GM12864 (cell line): ENCODE measurements at regions not wholly inside any gene's neighbourhood (a gene's known extent, or its start where the extent isn't known, plus 50 kb on each side); places are given as distances from the start of the nearest gene placed in this dataset.

Source experiments
- DNase-seq: peaks from one replicate; pipeline ENCODE4 v3.0.0-alpha.2; 2011; ENCODE audit warnings: low read depth
- H3K4me3 ChIP-seq: 2 replicates; pipeline ENCODE4 v1.5.1; 2011; ENCODE audit warnings: mild to moderate bottlenecking, low read depth, low read length, control low read depth
- TF ChIP-seq, protein P1 (sequence below): IDR thresholded peaks from 2 replicates; pipeline ENCODE4 v1.5.1; 2011; ENCODE audit warnings: low read depth, mild to moderate bottlenecking, moderate library complexity, low read length, control low read depth, inconsistent platforms; ENCODE audit errors: missing control alignments

DNA sequence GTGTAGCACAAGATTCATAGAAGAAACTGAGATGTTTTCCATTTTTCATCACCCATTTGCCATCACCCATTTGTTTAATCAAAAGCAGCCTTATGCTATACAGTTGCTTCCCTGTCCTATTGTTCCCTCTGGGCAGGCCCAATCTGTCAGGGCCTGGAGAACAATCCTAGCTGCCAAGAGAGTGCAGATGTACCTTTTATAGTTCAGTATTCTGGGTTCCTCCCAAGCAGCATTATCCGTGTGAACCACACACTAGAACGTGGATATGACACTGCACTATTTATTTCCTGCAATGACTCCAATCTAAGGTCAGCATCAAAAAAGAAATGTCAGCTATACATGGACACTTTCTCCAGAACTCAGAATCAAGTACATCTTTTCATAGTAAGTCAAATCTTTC lies 269.0 kb downstream of the ADGRA3 start:
- no peak for DNase-seq
- TF ChIP-seq, protein P1, sequence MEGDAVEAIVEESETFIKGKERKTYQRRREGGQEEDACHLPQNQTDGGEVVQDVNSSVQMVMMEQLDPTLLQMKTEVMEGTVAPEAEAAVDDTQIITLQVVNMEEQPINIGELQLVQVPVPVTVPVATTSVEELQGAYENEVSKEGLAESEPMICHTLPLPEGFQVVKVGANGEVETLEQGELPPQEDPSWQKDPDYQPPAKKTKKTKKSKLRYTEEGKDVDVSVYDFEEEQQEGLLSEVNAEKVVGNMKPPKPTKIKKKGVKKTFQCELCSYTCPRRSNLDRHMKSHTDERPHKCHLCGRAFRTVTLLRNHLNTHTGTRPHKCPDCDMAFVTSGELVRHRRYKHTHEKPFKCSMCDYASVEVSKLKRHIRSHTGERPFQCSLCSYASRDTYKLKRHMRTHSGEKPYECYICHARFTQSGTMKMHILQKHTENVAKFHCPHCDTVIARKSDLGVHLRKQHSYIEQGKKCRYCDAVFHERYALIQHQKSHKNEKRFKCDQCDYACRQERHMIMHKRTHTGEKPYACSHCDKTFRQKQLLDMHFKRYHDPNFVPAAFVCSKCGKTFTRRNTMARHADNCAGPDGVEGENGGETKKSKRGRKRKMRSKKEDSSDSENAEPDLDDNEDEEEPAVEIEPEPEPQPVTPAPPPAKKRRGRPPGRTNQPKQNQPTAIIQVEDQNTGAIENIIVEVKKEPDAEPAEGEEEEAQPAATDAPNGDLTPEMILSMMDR = no peak
- H3K4me3 ChIP-seq = no peak overlapping the region

- DNase-seq = no peak
- no peak overlapping the region for H3K4me3 ChIP-seq
- TF ChIP-seq, protein P1 = no peak
Measured at GRCh38 chr4:22245294-22245693, 270.6 kb downstream of the ADGRA3 start.

DNA sequence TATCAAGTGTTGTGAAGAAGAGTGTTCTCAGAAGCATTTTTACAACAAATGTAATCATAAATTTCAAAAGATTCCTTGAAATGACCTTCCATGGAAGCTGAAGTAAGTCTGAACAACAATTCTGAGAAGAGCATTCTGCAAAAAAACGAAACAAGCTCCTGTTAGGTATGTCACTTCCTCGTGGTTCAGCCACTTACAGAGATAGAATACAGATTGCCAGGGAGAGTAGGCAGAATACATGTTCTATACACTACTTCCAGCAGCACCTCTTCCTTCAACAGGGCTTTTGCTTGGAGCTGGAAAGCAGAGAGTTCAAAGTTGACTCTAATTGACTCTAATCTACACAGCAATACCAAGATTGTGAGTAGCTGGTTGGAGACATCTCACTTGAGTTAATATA lies 274.5 kb downstream of the ADGRA3 start:
- TF ChIP-seq, protein P1 = no peak
- no peak for DNase-seq
- no peak overlapping the region for H3K4me3 ChIP-seq

- TF ChIP-seq, protein P1 = no peak
- no peak for DNase-seq
- no peak overlapping the region for H3K4me3 ChIP-seq
Measured at GRCh38 chr4:22240814-22241213, 275.1 kb downstream of the ADGRA3 start.

- DNase-seq = no peak
- no peak overlapping the region for H3K4me3 ChIP-seq
- TF ChIP-seq, protein P1 = no peak
Measured at GRCh38 chr4:22238742-22239141, 277.1 kb downstream of the ADGRA3 start.

- H3K4me3 ChIP-seq = no peak overlapping the region
- DNase-seq = no peak
Measured at GRCh38 chr4:22237846-22238494, 277.9 kb downstream of the ADGRA3 start.

More at GRCh38 chr4:22237846-22238494, 277.9 kb downstream of the ADGRA3 start:
- TF ChIP-seq, protein P1 = no peak
